GM18909 (cell line): ENCODE measurements at regions not wholly inside any gene's neighbourhood (a gene's known extent, or its start where the extent isn't known, plus 50 kb on each side); places are given as distances from the start of the nearest gene placed in this dataset.

Experiments
- ATAC-seq: cut with Tn5 transposase; IDR thresholded peaks from one replicate; pipeline ENCODE4 v1.9.1; 2021; ENCODE audit warnings: mild to moderate bottlenecking; ENCODE audit not compliant: unreplicated experiment, poor library complexity

DNA sequence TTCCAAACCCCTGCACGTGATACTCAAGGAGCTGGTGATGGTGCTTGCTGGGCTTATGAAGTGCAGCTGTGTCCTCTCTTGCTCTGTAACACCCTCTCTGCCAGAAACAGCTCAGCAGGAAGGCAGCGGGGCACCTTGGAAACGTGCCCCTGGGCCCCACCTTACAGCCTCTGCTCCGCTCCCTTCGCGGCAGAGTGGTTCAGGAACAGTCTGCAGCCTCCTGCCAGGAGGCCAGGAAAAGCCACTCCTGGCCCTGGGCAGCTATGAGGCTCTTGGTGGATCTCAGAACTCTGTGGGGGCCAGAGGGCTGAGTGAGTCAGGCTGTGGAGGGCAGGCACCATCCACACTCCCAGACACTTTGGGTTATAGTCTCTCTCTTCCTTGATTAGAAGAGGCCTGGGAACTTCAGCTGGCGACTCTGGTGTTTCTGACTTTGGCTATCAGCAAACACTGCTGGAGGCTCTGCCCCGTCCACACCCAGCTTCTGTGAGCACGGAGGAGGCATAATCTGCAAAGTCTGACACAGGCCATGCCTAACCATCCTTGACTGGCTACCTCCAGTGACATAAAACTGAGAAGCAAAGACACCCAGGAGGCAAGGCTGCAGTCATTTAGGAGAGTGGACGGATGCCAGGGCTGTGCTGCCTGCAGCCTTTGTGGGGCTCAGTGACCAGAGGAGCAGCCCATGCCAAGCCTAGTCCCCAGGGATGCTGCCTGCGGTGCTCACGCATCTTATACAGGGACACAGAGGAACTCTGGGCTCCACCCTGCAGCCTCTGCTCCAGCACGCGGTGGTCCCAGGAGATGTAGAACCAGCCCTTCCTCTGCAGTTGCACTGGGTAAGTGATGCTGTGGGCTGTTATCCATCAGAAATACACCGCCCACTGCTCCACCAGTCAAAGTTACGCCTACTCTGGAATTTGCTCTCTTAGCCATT lies 65.3 kb downstream of the METRNL start:
- ATAC-seq: no peak

DNA sequence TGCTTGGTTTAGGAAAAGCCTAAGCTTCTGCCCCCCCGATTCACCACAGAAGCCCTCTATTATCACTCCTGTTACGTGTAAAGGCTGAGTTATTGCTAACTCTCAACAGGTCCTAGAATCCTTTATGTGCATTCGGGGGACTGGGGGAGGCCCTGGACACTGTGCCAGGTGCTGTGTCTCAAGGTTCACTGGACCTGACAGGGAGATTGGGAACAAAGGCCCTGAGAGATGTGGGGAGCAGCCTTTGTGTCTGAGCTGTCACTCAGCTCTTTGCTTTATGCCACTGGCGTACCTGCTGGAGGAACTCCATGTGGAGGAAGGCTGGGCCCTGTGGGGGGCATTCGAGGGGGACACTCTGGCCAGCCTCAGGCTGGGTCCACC lies 65.9 kb downstream of the METRNL start:
- ATAC-seq: no peak

DNA sequence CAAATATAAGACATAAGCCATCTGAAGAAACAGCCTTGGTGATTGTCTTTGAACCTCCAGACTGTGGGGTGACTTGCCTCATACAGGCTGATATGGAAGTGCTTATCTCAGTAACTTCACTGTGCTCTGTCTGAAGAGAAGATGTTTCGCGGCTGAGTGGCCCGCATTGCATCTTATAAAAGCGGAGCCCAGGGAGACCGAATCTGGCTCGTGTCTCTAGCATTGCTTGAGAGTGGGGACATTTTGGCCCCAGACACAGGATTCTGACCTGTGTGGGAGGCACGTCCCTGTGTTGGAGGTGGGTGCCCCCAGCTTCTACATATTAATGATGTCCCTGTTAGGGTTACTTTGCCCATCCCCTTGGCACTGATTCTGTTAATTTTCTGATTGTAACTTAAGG lies 66.4 kb downstream of the METRNL start:
- no peak for ATAC-seq

DNA sequence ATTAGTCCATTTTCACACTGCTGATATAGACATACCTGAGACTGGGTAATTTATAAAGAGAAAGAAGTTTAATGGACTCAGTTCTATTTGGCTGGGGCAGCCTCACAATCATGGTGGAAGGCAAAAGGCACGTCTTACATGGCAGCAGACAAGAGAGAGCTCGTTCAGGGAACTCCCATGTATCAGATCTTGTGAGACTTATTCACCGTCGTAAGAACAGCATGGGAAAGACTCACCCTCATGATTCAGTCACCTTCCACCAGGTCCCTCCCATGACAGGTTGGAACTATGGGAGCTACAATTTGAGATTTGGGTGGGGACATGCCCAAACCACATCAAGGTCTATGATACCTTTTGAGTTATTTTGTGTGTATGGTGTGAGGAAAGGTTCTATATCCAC lies 66.9 kb downstream of the METRNL start:
- no peak for ATAC-seq

DNA sequence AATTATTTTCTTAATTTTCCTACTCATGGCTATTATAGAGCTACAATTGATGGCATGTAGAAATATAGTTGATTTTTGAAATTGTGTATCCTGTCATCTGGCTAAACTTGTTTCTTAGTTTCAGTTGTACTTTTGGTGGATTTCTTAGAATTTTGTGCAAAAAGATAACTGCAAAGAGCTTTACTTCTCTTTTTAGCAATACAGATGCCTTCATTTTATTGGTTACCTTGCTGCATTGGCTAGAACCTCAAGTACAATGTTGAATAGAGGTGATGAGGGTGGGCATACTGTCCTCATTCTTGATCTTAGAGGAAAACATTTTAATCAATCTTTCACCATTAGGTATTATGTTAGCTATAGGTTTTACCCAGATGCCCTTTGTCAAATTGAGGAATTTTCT lies 67.9 kb downstream of the METRNL start:
- ATAC-seq: no peak

DNA sequence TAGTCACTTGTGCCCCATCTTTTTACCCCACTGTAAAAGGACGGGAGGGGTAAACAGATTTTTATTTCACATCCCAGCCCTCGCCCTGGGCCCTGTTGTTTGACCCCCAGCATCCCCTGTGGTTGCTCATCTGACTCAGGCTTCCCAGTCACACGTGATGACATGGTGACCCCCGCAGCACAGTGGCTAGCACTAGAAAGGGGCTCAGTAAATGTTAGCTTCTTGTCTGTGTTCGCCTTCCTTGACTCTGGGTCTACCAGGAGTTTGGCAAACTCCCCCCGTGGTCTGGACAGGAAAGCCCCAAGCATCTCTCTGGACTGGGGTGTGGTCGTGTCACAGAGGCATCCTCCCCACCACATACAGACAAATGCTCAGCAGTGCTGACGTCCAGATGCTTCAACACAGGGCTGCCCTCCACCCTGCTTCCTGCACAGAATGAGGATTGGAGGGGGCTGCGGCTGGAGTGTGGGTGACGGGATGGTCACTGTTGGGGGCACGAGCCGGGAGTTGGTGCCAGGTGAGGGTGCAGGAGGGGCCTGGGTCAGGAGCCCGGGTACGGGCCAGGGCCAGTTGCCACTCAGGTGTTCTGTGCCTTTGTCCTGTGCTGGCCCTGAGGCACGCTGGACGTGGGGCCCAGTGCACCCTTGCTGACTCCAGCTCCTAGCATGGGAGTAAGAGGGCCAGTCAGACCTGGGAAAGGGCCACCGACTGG lies 69.1 kb downstream of the METRNL start:
- no peak for ATAC-seq

DNA sequence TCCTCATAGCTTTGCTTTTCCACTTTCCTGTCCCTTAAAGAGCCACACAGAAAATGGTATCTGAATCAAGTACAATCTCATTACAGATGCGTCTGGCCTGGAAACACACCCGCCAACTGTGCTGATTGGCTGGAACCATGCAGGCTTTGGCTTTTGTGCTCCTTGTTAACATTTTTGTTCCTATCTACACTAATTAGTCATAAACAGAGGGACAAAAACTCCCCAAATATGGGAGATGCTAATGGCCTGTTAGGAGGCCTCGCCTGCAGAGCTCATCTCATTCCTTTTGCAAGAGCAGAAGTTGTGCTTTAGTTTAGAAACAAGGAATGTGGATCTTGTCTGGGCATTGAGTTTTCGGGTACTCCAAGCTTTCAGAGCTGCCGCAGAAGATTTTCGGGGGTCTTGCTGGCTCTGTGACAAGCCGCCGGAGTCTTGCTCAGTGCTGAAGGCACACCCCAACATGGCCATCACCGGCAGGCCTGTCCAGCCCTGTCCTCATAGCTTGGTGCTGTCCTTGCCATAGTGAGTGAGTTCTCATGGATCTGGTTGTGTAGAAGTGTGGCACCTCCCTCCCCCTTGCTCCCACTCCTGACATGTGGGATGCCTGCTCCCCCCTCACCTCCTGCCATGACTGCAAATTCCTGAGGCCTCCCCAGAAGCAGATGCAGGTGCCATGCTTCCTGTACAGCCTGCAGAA lies 69.8 kb downstream of the METRNL start:
- ATAC-seq: no peak

DNA sequence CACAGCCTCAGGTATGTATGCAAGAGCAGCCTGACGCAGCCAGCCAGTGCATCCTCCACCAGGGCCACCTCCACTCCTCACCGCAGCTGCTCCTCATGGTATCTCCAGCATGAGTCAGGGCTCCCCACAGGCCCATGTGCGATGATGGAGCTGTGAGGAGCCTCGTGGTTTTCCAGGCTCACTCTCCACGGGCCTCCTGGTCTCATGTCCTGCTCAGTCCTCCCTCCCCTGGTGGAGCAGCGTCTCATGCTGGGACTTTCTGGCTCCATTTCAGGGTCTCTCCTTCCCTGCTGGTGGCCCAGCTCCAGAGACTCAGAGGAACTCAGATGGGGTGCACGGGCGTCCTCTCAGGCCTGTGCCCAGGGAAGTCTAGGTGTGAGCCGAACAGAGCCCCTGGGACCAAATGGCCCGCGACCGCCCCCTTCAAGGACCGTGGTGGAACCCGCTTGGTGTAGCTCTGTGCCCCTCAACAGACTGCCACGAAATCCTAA lies 70.4 kb downstream of the METRNL start:
- ATAC-seq: no peak

DNA sequence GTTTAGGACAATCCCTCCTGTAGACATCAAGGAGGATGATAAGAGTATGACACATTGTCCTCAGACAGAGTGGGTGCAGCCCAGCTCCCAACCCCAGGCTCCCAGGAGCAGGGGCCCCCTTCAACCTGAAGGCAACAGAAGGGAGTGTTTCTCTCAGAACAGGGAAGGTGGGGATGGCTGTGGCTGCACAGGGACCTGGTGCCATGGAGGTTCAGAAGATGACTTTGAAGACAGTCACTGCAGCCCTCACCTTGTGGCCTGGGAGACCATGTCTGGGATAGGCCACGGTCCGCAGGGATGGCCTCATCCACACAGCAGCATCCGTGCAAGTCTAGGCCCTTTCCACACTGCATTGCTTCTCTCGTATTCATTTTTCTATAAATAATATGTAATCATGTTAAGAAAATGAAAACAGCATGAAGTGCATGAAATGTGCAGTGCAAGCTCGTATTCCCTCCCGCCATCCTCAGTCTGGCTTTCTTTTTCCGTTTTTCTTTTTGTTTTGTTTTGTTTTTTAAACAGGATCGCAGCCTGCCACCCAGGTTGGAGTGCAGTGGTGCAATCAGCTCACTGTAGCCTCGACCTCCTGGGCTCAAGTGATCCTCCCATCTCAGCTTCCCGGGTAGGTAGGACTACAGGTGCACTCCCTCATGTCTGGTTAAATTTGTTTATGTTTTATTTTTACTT lies 71.1 kb downstream of the METRNL start:
- ATAC-seq: no peak

DNA sequence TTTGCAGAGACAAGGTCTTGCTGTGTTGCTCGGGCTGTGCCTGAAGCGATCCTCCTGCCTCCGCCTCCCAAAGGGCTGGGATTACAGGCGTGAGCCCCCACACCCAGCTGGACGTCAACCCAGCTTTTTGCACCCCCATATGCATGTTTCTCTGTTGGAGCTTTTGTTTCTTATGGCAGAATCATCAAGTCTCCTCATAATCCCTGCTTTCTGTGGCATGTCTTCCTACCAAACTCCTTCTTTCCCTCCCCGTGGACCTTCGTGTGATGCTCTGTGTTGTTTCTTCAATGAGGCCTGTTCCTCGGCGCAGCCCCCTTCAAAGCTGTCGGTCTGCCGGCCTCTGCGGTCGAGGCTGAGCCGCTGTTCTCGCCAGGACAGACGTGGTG lies 71.6 kb downstream of the METRNL start:
- ATAC-seq: no peak

DNA sequence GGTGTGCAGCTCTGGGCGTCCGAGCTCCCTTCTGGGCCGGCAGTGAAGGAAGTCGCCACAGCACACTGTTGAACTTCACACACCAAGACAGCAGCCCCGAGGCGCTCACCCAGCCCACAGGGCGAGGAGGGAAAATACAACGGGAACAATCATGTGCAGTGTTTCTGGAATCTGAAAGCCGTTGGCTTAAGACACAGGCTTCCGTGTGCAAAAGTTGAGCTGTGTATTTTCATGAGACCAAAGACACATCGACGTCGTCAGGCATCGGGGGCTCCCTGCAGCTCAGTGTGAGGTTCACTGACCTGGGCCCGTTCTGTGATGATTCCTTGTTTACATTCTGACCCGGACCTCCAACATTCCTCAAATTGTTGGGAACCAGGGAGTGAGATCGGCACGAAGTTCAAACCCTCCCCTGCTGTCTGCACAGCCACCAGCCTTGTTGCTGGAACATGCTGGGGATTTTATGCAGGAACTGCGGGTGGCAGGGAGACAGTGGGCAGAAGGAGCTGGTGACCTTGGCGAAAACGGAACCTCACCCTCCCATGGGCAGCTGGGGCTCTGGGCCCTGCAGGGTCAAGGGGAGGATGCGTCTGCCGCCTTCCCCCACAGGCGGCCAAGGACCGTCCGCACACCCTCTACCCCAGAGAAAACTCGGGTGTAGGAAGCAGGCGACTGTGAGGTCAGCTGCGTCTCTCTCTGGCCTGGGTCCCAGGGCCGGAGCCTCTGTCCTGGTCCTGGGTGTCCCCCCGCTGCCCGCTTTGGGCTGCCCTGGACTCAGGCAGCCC lies 72.2 kb downstream of the METRNL start:
- ATAC-seq: no peak

DNA sequence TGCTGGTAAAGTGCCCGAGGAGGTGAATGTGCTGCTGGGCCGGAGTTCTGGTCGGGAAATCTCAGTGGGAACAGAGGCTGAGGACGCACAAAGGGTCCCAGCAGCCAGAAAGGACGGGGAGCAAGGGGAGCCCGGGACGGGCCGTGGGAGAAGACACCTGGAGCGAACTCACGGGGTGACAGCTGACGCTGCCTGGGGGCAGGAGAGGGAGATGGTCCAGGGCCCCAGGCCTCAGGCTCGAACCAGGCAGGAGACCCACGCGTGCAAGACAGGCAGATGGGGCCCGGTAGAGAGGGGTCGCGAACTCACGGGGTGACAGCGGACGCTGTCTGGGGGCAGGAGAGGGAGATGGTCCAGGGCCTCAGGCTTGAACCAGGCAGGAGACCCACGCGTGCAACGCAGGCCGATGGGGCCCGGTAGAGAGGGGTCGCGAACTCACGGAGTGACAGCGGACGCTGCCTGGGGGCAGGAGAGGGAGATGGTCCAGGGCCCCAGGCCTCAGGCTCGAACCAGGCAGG lies 72.9 kb downstream of the METRNL start:
- ATAC-seq: no peak

DNA sequence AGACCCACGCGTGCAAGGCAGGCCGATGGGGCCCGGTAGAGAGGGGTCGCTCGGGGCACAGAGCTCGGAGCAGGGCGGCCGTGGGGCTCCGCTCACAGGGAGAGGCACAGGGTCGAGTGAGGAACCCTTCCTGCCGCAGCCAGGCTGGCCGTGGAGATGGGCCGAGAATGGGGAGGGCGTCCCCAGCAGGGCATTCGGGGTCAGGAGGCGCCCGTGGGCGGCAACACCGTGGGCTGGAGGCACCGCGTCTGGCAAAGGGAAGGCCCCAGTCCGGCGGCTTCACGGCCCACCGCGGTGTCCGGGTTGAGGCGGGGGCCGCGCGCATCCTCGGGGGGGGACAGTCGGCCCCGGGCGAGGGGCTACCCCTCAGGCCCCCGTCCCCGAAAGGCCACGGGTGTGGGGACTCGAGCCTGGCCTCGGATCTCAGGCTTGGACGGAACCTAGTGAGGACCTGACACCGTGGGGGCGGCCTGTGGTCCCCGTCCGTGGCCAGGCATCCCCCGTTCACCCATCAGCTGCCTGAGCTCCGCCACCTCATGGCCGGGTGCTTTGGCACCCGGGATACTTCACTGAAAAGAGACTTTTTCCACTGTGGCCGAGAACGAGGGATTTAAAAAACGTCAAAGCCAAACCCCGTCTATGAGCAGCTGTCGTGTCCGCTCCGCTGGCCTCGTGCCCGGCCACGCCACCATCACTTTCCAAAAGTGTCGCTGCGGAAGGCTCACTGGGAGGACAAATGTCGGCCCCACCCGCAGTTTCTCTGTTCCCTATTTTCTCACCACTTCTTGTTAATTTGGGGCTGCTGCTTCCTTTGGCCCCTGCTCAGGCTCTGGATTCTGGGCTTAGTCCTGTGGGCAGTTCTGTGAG lies 73.6 kb downstream of the METRNL start:
- no peak for ATAC-seq

DNA sequence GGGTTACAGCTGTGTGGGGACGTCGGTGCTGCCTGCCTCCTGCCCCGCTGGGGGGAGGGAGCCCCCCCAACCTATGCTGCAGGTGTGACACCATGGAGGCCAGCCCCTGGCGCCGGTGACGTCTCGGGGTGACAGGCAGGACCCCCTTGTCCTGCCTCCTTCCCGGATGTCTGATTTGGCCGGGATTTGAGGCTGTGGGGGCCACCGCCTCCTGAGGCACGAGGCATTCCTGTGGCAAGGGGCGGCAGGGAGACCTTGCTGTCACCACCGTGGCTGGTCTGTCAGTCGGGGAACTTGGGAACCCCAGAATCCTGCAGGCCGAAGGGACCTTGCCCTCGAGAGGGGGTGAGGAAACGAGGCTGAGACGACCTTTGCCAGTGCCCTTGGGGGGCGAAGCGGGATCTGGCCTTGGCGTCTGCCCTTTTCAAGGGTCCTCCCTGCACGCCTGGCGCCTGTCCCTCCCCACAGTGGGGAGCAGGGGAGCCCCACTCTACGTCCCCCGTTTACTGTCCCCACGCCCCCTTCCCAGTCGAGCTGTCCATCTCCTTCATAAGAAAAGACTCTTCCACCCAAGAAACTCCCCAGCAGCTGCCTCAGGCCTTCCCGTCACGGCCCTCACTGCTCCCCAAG lies 74.4 kb downstream of the METRNL start:
- no peak for ATAC-seq

DNA sequence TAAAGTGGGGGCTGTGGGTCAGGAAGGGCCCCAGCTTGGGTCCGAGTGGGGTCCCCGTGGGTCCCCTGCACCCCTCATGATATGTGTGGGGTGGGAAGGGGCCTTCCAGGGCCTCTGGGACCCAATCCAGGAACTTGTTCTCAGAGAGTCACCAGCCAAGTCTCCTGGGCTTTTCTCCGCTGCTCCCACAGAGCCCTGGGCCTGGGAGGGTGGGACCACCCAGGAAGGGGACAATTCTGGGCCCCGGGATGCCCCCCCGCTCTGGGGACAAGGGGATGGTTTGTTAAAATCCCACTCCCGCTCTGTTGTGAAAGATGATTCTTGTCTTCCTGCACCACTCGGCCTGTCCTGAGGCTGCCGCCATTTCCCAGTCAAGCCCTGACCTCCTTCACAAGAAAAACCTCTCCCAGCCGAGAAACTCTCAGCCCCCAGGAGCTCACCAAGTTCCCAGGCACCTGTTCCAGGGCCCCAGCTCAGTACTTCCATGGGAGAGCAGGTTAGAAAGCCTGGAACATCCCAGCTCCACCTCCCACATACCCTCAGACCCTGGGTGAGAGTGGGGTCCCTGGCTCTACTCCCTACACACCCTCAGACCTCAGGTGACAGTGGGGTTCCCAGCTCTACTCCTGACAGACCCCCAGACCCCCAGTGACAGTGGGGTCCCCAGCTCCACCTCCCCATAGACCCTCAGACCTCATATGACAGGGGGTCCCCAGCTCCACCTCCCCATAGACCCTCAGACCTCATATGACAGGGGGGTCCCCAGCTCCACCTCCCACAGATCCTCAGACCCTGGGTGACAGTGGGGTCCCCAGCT lies 75.1 kb downstream of the METRNL start:
- no peak for ATAC-seq

DNA sequence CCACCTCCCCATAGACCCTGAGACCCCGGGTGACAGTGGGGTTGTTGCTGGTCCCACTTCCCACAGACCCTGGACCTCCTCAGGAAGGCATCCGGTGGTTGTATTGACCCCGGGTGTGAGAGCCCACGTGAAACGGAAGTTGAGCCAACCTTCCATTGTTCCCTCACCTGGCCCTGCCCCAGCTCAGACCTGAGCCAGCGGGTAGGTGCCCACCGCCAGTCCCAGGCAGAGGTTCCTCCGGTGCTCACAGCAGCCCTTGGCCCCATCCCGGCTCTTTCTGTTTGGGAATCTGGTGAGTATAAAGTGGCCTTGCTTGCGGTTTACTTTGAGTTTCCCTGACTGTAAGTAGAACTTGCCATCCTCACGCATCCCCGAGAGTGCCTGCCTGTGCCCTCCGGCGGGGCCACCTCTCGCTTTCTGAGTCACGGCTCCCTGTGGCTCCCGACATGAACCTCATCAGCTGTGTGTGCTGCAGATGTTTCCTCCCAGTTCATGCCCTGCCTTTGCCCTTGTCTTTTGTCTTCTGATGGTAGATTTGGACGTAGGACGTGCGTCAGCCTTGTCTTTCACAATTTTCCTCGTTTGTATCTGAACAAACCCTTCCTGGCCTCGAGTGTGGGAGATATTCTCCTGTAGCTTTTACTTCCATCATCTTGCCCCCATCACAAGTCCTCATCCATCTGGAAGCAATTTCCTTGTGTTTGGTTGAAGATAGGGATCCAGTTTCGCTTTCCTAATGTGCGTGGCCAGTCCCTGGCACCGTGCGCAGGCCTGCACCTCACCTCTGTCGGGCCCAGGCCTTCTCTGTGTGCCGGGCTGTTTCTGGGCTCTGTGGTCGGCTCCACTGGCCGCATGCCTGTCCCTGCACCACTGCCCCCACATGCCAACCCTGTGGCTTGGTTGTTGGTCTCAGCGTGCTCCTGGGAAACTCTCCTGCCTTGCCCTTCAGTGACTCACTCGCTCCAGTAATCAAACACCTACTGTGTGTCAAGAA lies 76.0 kb downstream of the METRNL start:
- ATAC-seq: no peak
